Epithelial cell of esophagus (primary cell): ENCODE measurements at regions not wholly inside any gene's neighbourhood (a gene's known extent, or its start where the extent isn't known, plus 50 kb on each side); places are given as distances from the start of the nearest gene placed in this dataset.
"Not testable (repeated sequence)": the region's sequence is repeated elsewhere in the genome, so short reads cannot be mapped to it uniquely, and the experiment has no call there.

Experiments used
- DNase-seq: peaks from one replicate; pipeline ENCODE4 v3.0.0; 2010; ENCODE audit warnings: low read depth
- H3K4me3 ChIP-seq: 2 replicates; pipeline ENCODE4 v1.5.1; 2011; ENCODE audit warnings: mild to moderate bottlenecking, low read length, control low read depth
- TF ChIP-seq, protein P1 (sequence below): IDR thresholded peaks from 2 replicates; pipeline ENCODE4 v1.5.1; 2011; ENCODE audit warnings: low read depth, mild to moderate bottlenecking, low read length, control low read depth, inconsistent platforms; ENCODE audit not compliant: insufficient read depth; ENCODE audit errors: missing control alignments

- TF ChIP-seq, protein P1, sequence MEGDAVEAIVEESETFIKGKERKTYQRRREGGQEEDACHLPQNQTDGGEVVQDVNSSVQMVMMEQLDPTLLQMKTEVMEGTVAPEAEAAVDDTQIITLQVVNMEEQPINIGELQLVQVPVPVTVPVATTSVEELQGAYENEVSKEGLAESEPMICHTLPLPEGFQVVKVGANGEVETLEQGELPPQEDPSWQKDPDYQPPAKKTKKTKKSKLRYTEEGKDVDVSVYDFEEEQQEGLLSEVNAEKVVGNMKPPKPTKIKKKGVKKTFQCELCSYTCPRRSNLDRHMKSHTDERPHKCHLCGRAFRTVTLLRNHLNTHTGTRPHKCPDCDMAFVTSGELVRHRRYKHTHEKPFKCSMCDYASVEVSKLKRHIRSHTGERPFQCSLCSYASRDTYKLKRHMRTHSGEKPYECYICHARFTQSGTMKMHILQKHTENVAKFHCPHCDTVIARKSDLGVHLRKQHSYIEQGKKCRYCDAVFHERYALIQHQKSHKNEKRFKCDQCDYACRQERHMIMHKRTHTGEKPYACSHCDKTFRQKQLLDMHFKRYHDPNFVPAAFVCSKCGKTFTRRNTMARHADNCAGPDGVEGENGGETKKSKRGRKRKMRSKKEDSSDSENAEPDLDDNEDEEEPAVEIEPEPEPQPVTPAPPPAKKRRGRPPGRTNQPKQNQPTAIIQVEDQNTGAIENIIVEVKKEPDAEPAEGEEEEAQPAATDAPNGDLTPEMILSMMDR, result no peak
Observed at GRCh38 chr16:65815707-65816106, 550.8 kb upstream of the CDH5 start.

DNA sequence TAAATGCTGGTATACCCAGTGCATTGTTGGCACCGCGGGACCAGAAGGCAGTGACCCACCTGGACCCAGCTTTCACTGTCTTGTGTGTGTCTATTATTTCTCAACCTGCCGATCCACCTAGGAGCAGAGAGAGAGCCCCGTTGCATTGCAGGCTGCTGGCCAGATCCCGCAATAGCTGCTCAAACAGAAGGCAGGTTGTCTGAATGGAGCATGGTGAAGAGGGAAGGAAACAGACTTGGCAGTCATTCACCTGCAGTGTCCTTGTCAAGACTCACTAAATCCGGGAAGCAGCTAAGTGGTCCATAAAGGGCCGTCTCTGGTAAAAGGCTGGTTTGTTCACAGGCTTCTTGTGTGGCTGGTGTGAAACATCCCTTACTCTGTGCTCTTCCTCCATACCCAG lies 552.6 kb upstream of the CDH5 start:
- not testable (repeated sequence) for DNase-seq, H3K4me3 ChIP-seq

More at GRCh38 chr16:65815707-65816106, 550.8 kb upstream of the CDH5 start:
- H3K4me3 ChIP-seq, result no peak overlapping the region
- no peak for DNase-seq

DNA sequence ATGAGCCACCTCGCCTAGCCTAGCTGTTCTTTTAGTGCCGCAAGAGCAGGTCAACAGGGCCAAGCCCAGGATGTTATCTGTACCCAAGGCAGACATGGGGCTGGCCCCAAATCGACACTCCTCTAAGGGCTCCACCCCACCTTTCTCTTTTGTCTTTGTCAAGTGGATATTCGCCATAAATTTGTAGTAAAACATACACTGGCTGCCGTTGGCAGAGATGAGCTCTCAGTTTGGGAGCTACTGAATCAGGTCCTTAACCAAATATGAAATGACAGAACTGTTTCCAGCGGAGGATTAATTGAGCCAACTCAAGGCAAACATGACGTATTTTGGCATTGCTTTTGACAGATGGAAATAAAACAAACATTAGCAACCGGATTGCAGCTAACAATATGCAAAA lies 556.9 kb upstream of the CDH5 start:
- TF ChIP-seq, protein P1, result no peak
- no peak overlapping the region for H3K4me3 ChIP-seq
- DNase-seq, result peak; percentile 15

DNA sequence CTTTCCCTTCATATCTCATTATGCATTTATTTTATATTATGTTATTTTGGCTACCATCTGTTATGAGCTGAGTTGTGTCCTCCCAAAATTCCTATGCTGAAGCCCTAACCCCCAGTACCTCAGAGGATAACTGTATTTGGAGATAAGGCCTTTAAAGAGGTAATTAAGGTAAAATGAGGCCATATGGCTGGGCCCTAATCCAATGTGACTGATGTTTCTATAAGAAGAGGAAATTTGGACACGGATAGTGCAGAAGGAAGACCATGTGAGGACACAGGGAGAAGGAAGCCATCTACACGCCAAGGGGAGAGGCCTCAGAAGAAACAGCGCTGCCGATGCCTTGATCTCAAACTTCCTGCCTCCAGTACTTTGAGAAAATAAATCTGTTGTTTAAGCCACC lies 557.7 kb upstream of the CDH5 start:
- DNase-seq, result no peak
- TF ChIP-seq, protein P1, result no peak
- H3K4me3 ChIP-seq, result no peak overlapping the region

DNA sequence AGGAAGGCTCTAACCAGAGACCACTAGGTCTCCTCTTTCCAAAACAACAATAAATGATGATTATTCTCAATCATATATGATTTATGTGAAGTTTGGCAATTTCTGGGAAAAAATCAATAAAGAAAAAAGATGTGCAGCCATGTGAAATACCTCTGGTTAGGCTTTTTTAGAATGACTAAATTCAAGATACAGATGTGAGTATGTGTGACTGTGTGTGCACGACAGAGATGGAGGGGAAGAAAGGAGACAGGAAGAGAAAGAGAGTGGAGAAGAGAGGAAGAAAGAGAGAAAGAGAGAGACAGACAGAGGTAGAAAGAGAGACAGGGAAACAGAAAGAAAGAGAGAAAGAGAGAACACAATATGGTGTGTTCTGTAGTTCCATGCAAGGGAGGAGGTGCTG lies 558.6 kb upstream of the CDH5 start:
- no peak overlapping the region for H3K4me3 ChIP-seq
- TF ChIP-seq, protein P1, result no peak

GRCh38 chr16:65805704-65806103 lies 560.8 kb upstream of the CDH5 start:
- not testable (repeated sequence) for DNase-seq, H3K4me3 ChIP-seq

More for the DNA sequence above, 558.6 kb upstream of the CDH5 start:
- no peak for DNase-seq

- no peak for DNase-seq
- no peak overlapping the region for H3K4me3 ChIP-seq
- TF ChIP-seq, protein P1, result no peak
Observed at GRCh38 chr16:65796481-65796880, 570.0 kb upstream of the CDH5 start.

DNA sequence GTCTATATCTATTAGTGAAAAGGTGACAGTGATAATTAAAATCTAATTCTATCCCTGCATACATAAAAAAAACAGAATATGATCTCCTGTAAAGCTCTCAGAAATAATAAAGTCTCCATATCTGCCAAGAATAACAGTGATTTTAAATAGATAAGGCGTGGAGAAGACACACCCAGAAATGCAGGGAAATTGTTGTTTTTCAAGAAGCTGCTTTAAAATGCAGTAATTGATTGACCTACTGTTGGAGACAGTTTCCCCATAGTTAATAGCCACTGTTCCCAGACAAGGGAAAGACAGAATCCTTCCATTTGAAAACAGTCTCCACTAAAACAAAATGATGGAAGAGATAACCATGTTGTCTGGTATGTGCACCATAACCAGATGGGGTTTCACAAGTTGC lies 571.5 kb upstream of the CDH5 start:
- DNase-seq, result no peak
- TF ChIP-seq, protein P1, result no peak
- H3K4me3 ChIP-seq, result no peak overlapping the region
